ENCODE measurements at regions not wholly inside any gene's neighbourhood (a gene's known extent, or its start where the extent isn't known, plus 50 kb on each side); places are given as distances from the start of the nearest gene placed in this dataset.
A peak's percentile ranks its signal among the peaks of the same experiment; 100 is the strongest.

DNA sequence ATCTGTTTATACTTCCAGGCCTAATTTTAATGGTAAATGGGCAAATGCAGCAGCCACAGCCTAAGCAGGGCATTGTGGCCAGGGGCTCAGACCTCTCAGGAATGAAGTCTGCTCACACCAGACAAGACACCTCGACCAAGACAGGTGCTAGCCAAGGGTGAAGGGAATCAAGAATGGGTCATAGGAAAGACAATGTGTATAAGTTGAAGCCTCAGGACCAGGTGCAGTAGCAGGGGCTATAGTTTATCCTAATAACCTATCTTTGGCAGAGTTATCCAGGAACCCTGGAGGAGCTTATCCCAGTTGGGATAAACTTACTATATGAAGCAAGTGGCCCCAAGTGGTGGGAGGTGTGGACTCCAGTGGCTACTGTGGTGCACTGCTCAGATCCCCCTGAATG, 165.0 kb upstream of the TAB2 start:
- H3K9me3 ChIP-seq (ENCODE audit: control insufficient read depth in 2 of 2, insufficient read depth in 1 of 2, low read depth in 1 of 2, low read length in 1 of 2) = no peaks in the 10 kb centered on the region
- H3K4me3 ChIP-seq (ENCODE audit: low read depth in 1 of 3, low read length in 3 of 3) = no peak overlapping the region
- 43 to 75% (median 58%) methylated on average over 1 of the region's 1 CpG for WGBS, 3 donors
- peaks cover 0 to 3% (median 0%) of the 10 kb centered on the region in 3 donors for H3K27me3 ChIP-seq (ENCODE audit: control insufficient read depth in 3 of 3, insufficient read depth in 3 of 3, low read length in 3 of 3)
- no peak overlapping the region for H3K27ac ChIP-seq (ENCODE audit: low read depth in 1 of 3, low read length in 2 of 3)
- FAIRE-seq (no peak), DNase-seq (no peak)
- no peaks in the 10 kb centered on the region for H3K36me3 ChIP-seq (ENCODE audit: control insufficient read depth in 3 of 3, insufficient read depth in 2 of 3, low read depth in 1 of 3, low read length in 3 of 3)
- H3K4me1 ChIP-seq (ENCODE audit: control insufficient read depth in 3 of 3, insufficient read depth in 2 of 3, low read depth in 1 of 3, low read length in 2 of 3) = peaks cover 0 to 2% (median 0%) of the 10 kb centered on the region in 3 donors

GRCh38 chr6:149153100-149153499, 164.4 kb upstream of the TAB2 start:
- Histone ChIP-seq H3K9me3 (ENCODE audit: control insufficient read depth in 2 of 2, insufficient read depth in 1 of 2, low read depth in 1 of 2, low read length in 1 of 2) (no peaks in the 10 kb centered on the region), H3K36me3 (ENCODE audit: control insufficient read depth in 3 of 3, insufficient read depth in 2 of 3, low read depth in 1 of 3, low read length in 3 of 3) (no peaks in the 10 kb centered on the region), H3K27ac (ENCODE audit: low read depth in 1 of 3, low read length in 2 of 3) (peak overlapping the region in 1 of 3 donors; percentile 70), H3K4me1 (ENCODE audit: control insufficient read depth in 3 of 3, insufficient read depth in 2 of 3, low read depth in 1 of 3, low read length in 2 of 3) (peaks cover 0 to 2% (median 0%) of the 10 kb centered on the region in 3 donors), H3K4me3 (ENCODE audit: low read depth in 1 of 3, low read length in 3 of 3) (no peak overlapping the region), H3K27me3 (ENCODE audit: control insufficient read depth in 3 of 3, insufficient read depth in 3 of 3, low read length in 3 of 3) (peaks cover 0 to 3% (median 0%) of the 10 kb centered on the region in 3 donors)
- DNase-seq = no peak
- 46 to 65% (median 58%) methylated on average over 2 of the region's 2 CpGs for WGBS, 3 donors
- FAIRE-seq = no peak

GRCh38 chr6:149153693-149154092, 163.8 kb upstream of the TAB2 start:
- H3K9me3 ChIP-seq (ENCODE audit: control insufficient read depth in 2 of 2, insufficient read depth in 1 of 2, low read depth in 1 of 2, low read length in 1 of 2) = no peaks in the 10 kb centered on the region
- H3K36me3 ChIP-seq (ENCODE audit: control insufficient read depth in 3 of 3, insufficient read depth in 2 of 3, low read depth in 1 of 3, low read length in 3 of 3) = no peaks in the 10 kb centered on the region
- FAIRE-seq = no peak
- H3K4me1 ChIP-seq (ENCODE audit: control insufficient read depth in 3 of 3, insufficient read depth in 2 of 3, low read depth in 1 of 3, low read length in 2 of 3) = peaks cover 0 to 2% (median 0%) of the 10 kb centered on the region in 3 donors
- peaks cover 0 to 3% (median 0%) of the 10 kb centered on the region in 3 donors for H3K27me3 ChIP-seq (ENCODE audit: control insufficient read depth in 3 of 3, insufficient read depth in 3 of 3, low read length in 3 of 3)
- H3K27ac ChIP-seq (ENCODE audit: low read depth in 1 of 3, low read length in 2 of 3) = peak overlapping the region in 1 of 3 donors; percentile 70
- no peak overlapping the region for H3K4me3 ChIP-seq (ENCODE audit: low read depth in 1 of 3, low read length in 3 of 3)
- 56 to 67% (median 64%) methylated on average over 2 of the region's 2 CpGs for WGBS, 3 donors
- no peak for DNase-seq

- FAIRE-seq (no peak), DNase-seq (no peak)
- Histone ChIP-seq H3K27me3 (ENCODE audit: control insufficient read depth in 3 of 3, insufficient read depth in 3 of 3, low read length in 3 of 3) (peaks cover 0 to 3% (median 0%) of the 10 kb centered on the region in 3 donors), H3K4me1 (ENCODE audit: control insufficient read depth in 3 of 3, insufficient read depth in 2 of 3, low read depth in 1 of 3, low read length in 2 of 3) (peaks cover 0 to 2% (median 0%) of the 10 kb centered on the region in 3 donors), H3K36me3 (ENCODE audit: control insufficient read depth in 3 of 3, insufficient read depth in 2 of 3, low read depth in 1 of 3, low read length in 3 of 3) (no peaks in the 10 kb centered on the region), H3K4me3 (ENCODE audit: low read depth in 1 of 3, low read length in 3 of 3) (no peak overlapping the region), H3K27ac (ENCODE audit: low read depth in 1 of 3, low read length in 2 of 3) (peak overlapping the region in 2 of 3 donors; percentile 14 to 62), H3K9me3 (ENCODE audit: control insufficient read depth in 2 of 2, insufficient read depth in 1 of 2, low read depth in 1 of 2, low read length in 1 of 2) (no peaks in the 10 kb centered on the region)
- WGBS, 3 donors = 59 to 69% (median 63%) methylated on average over 1 of the region's 1 CpG
These were observed 163.2 kb upstream of the TAB2 start for GRCh38 chr6:149154261-149154821.

GRCh38 chr6:149157126-149157525, 160.4 kb upstream of the TAB2 start:
- peaks cover 0 to 2% (median 0%) of the 10 kb centered on the region in 3 donors for H3K4me1 ChIP-seq (ENCODE audit: control insufficient read depth in 3 of 3, insufficient read depth in 2 of 3, low read depth in 1 of 3, low read length in 2 of 3)
- no peak overlapping the region for H3K4me3 ChIP-seq (ENCODE audit: low read depth in 1 of 3, low read length in 3 of 3)
- DNase-seq (no peak), FAIRE-seq (no peak)
- H3K36me3 ChIP-seq (ENCODE audit: control insufficient read depth in 3 of 3, insufficient read depth in 2 of 3, low read depth in 1 of 3, low read length in 3 of 3) = no peaks in the 10 kb centered on the region
- no peaks in the 10 kb centered on the region for H3K9me3 ChIP-seq (ENCODE audit: control insufficient read depth in 2 of 2, insufficient read depth in 1 of 2, low read depth in 1 of 2, low read length in 1 of 2)
- 82 to 86% (median 84%) methylated on average over 5 of the region's 5 CpGs for WGBS, 3 donors
- peaks cover 0 to 3% (median 0%) of the 10 kb centered on the region in 3 donors for H3K27me3 ChIP-seq (ENCODE audit: control insufficient read depth in 3 of 3, insufficient read depth in 3 of 3, low read length in 3 of 3)
- H3K27ac ChIP-seq (ENCODE audit: low read depth in 1 of 3, low read length in 2 of 3) = no peak overlapping the region

GRCh38 chr6:149158076-149158475, 159.4 kb upstream of the TAB2 start:
- Histone ChIP-seq H3K27me3 (ENCODE audit: control insufficient read depth in 3 of 3, insufficient read depth in 3 of 3, low read length in 3 of 3) (peaks cover 0 to 3% (median 0%) of the 10 kb centered on the region in 3 donors), H3K9me3 (ENCODE audit: control insufficient read depth in 2 of 2, insufficient read depth in 1 of 2, low read depth in 1 of 2, low read length in 1 of 2) (no peaks in the 10 kb centered on the region), H3K4me1 (ENCODE audit: control insufficient read depth in 3 of 3, insufficient read depth in 2 of 3, low read depth in 1 of 3, low read length in 2 of 3) (no peaks in the 10 kb centered on the region), H3K36me3 (ENCODE audit: control insufficient read depth in 3 of 3, insufficient read depth in 2 of 3, low read depth in 1 of 3, low read length in 3 of 3) (no peaks in the 10 kb centered on the region), H3K4me3 (ENCODE audit: low read depth in 1 of 3, low read length in 3 of 3) (no peak overlapping the region), H3K27ac (ENCODE audit: low read depth in 1 of 3, low read length in 2 of 3) (no peak overlapping the region)
- DNase-seq (no peak), FAIRE-seq (no peak)
- 90 to 97% (median 96%) methylated on average over 6 of the region's 6 CpGs for WGBS, 3 donors

DNA sequence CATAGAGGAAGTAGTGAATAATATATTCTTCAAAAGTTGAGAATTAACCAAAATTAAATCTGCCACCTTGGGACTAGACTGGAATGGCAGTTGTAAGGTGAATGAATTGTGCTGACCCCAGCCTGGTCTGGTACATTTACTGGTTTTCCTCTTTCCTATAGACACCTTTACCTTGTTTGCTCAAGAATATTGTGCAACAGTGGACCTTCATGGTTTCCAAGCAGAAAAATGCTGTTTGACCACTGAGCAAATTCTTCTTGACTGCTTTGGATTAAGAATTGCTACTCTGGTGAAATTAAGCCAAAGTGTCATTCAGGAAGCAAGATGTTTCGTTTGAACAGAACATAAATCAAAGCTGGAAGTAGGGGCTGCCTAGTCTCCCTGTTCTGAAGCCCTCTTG, 156.6 kb upstream of the TAB2 start:
- no peaks in the 10 kb centered on the region for H3K4me1 ChIP-seq (ENCODE audit: control insufficient read depth in 3 of 3, insufficient read depth in 2 of 3, low read depth in 1 of 3, low read length in 2 of 3)
- no peaks in the 10 kb centered on the region for H3K27me3 ChIP-seq (ENCODE audit: control insufficient read depth in 3 of 3, insufficient read depth in 3 of 3, low read length in 3 of 3)
- 25 to 55% (median 41%) methylated on average over 1 of the region's 1 CpG for WGBS, 3 donors
- H3K4me3 ChIP-seq (ENCODE audit: low read depth in 1 of 3, low read length in 3 of 3) = no peak overlapping the region
- no peaks in the 10 kb centered on the region for H3K36me3 ChIP-seq (ENCODE audit: control insufficient read depth in 3 of 3, insufficient read depth in 2 of 3, low read depth in 1 of 3, low read length in 3 of 3)
- FAIRE-seq (no peak), DNase-seq (no peak)
- no peaks in the 10 kb centered on the region for H3K9me3 ChIP-seq (ENCODE audit: control insufficient read depth in 2 of 2, insufficient read depth in 1 of 2, low read depth in 1 of 2, low read length in 1 of 2)
- H3K27ac ChIP-seq (ENCODE audit: low read depth in 1 of 3, low read length in 2 of 3) = no peak overlapping the region

DNA sequence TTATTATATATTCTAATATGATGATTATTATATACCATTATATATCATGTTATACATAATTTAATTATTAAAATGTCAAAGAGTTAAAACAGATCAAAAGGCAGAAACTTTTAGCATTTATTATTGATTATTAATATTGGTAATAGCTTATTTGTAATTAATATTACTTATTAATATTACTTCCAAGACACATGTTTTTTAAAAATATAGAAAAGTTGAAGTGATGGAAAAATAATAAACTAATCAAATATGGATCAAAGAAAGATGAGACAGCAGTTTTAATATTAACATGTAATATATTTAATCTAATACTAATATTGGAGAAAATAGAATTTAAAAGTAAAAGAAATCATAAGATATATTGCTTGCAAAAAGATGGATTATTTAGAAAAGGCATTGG, 154.6 kb upstream of the TAB2 start:
- DNase-seq (no peak), FAIRE-seq (peak; percentile 92)
- Histone ChIP-seq H3K36me3 (ENCODE audit: control insufficient read depth in 3 of 3, insufficient read depth in 2 of 3, low read depth in 1 of 3, low read length in 3 of 3) (no peaks in the 10 kb centered on the region), H3K27ac (ENCODE audit: low read depth in 1 of 3, low read length in 2 of 3) (no peak overlapping the region), H3K27me3 (ENCODE audit: control insufficient read depth in 3 of 3, insufficient read depth in 3 of 3, low read length in 3 of 3) (no peaks in the 10 kb centered on the region), H3K4me3 (ENCODE audit: low read depth in 1 of 3, low read length in 3 of 3) (no peak overlapping the region), H3K4me1 (ENCODE audit: control insufficient read depth in 3 of 3, insufficient read depth in 2 of 3, low read depth in 1 of 3, low read length in 2 of 3) (no peaks in the 10 kb centered on the region), H3K9me3 (ENCODE audit: control insufficient read depth in 2 of 2, insufficient read depth in 1 of 2, low read depth in 1 of 2, low read length in 1 of 2) (no peaks in the 10 kb centered on the region)

- H3K27me3 ChIP-seq (ENCODE audit: control insufficient read depth in 3 of 3, insufficient read depth in 3 of 3, low read length in 3 of 3) = peaks cover 0 to 4% (median 0%) of the 10 kb centered on the region in 3 donors
- no peaks in the 10 kb centered on the region for H3K36me3 ChIP-seq (ENCODE audit: control insufficient read depth in 3 of 3, insufficient read depth in 2 of 3, low read depth in 1 of 3, low read length in 3 of 3)
- no peak for FAIRE-seq
- no peak overlapping the region for H3K4me3 ChIP-seq (ENCODE audit: low read depth in 1 of 3, low read length in 3 of 3)
- WGBS, 3 donors = 74 to 87% (median 86%) methylated on average over 12 of the region's 12 CpGs
- H3K27ac ChIP-seq (ENCODE audit: low read depth in 1 of 3, low read length in 2 of 3) = no peak overlapping the region
- no peaks in the 10 kb centered on the region for H3K9me3 ChIP-seq (ENCODE audit: control insufficient read depth in 2 of 2, insufficient read depth in 1 of 2, low read depth in 1 of 2, low read length in 1 of 2)
- no peaks in the 10 kb centered on the region for H3K4me1 ChIP-seq (ENCODE audit: control insufficient read depth in 3 of 3, insufficient read depth in 2 of 3, low read depth in 1 of 3, low read length in 2 of 3)
- no peak for DNase-seq
These were observed 153.2 kb upstream of the TAB2 start for GRCh38 chr6:149164199-149164750.

Data from small intestine (tissue), 7 donors.